ENCODE measurements at regions not wholly inside any gene's neighbourhood (a gene's known extent, or its start where the extent isn't known, plus 50 kb on each side); places are given as distances from the start of the nearest gene placed in this dataset.
A peak's percentile ranks its signal among the peaks of the same experiment; 100 is the strongest.

DNA sequence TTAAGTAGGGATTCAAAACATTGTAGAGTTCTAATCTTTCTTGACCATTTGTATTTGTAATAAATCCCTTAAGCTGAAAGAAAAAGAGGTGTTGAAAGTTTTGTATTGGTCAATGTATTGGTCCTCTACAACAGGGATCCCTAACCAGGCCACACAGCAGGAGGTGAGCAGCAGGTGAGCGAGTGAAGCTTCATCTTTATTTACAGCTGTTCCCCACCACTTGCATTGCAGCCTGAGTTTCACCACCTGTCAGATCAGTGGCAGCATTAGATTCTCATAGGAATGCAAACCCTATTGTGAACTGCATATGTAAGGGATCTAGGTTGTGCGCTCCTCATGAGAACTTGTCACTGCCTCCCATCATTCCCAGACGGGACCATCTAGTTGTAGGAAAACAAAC lies 715.7 kb upstream of the NXPH2 start:
- no peak for TF ChIP-seq CTCF (conservative IDR thresholded peaks at IDR 0.05; ENCODE audit: control insufficient read depth, insufficient read depth, low read depth, low read length)
- DNase-seq (ENCODE audit: low read depth) = no peak
- H3K4me3 ChIP-seq (ENCODE audit: control insufficient read depth, low read depth, low read length) = no peak overlapping the region

DNA sequence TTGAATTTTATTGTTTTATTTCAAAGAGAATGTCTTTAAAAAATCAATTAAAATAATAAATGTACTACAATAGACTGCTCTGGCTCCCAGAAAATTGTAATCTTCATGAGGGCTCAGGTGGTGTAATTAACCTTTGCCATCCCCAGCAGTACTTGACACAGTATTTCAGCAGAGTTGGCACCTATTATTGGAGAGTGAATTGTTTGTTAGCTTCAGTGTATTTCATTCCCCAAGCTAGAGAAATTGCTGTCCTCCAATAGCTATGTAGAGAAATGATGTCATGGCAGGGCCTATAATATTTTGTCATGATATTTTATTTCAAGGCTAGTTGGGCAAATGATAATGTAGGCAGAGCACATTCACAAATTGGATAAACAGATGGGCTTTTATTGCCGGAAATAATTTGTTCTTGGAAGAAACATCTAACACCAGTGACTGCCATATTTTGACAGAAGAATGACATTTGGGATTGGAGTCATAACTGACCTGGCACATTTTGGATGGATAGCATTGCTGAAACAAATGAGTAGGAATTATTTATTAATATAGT lies 712.0 kb upstream of the NXPH2 start:
- no peak overlapping the region for H3K4me3 ChIP-seq (ENCODE audit: control insufficient read depth, low read depth, low read length)
- DNase-seq (ENCODE audit: low read depth) = no peak
- no peak for TF ChIP-seq CTCF (conservative IDR thresholded peaks at IDR 0.05; ENCODE audit: control insufficient read depth, insufficient read depth, low read depth, low read length)

GRCh38 chr2:139480161-139480650 lies 700.0 kb upstream of the NXPH2 start:
- H3K4me3 ChIP-seq (ENCODE audit: control insufficient read depth, low read depth, low read length) = no peak overlapping the region
- TF ChIP-seq CTCF (conservative IDR thresholded peaks at IDR 0.05; ENCODE audit: control insufficient read depth, insufficient read depth, low read depth, low read length) = no peak
- DNase-seq (ENCODE audit: low read depth) = no peak

GRCh38 chr2:139478165-139478914 lies 698.1 kb upstream of the NXPH2 start:
- TF ChIP-seq CTCF (conservative IDR thresholded peaks at IDR 0.05; ENCODE audit: control insufficient read depth, insufficient read depth, low read depth, low read length) = no peak
- H3K4me3 ChIP-seq (ENCODE audit: control insufficient read depth, low read depth, low read length) = no peak overlapping the region
- DNase-seq (ENCODE audit: low read depth) = peak; percentile 1

DNA sequence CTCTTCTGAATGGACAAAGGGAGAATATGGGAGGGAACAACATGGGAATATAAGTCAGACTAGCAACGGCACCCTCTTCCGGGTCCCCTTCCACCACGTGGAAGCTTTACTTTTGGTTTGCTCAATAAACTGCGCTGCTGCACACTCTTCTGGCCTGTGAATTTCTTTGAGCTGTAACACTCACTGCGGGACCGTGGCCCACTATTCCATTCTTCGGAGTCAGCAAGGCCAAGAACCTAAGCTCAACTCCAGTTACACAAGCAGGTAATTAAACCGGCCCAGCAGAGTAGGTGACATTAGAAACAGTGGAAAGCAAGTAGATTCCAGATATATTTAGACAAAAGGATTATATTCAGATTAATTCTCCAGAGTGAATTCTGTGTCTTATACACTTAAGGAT lies 697.4 kb upstream of the NXPH2 start:
- no peak overlapping the region for H3K4me3 ChIP-seq (ENCODE audit: control insufficient read depth, low read depth, low read length)
- no peak for DNase-seq (ENCODE audit: low read depth)
- TF ChIP-seq CTCF (conservative IDR thresholded peaks at IDR 0.05; ENCODE audit: control insufficient read depth, insufficient read depth, low read depth, low read length) = no peak

DNA sequence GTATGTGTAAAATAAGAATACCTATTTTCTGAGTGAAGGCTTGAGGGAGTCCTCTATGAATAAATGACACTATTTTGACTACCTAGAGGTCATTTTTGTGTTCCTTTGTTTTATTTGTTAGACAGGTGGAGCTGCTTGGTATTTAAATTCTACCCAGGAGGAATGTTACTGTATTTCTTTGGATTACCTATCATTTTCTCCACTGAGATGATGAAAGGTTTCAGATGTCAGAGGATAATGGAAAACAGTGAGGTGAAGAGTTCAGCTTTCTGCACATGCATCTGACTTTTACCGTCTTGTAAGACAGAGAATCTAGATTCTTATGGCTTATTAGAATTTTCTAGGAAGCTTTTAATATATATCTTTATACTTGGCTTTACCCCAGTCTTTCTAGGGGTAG lies 689.8 kb upstream of the NXPH2 start:
- no peak overlapping the region for H3K4me3 ChIP-seq (ENCODE audit: control insufficient read depth, low read depth, low read length)
- TF ChIP-seq CTCF (conservative IDR thresholded peaks at IDR 0.05; ENCODE audit: control insufficient read depth, insufficient read depth, low read depth, low read length) = no peak
- no peak for DNase-seq (ENCODE audit: low read depth)
